ENCODE measurements at regions not wholly inside any gene's neighbourhood (a gene's known extent, or its start where the extent isn't known, plus 50 kb on each side); places are given as distances from the start of the nearest gene placed in this dataset.

DNA sequence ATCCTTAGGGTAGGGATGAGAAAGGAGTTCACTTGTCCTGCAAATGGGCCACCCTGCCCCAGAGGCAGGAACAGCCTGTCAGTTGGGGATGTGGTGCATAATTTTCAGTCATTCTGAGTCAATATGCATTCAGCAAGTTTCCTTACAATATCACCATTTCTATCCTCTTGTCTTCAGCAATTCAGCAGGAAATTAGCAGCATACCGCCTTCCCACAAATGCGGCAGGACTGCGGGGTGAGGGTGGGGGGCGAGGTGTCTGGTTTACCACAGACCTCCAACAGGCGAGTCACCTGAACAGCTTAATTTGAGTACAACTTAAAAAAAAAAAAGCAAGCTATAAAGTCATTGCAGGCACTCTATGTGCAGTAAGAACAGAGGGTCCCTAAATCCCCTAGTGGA, 126.8 kb downstream of the MAP3K7 start:
- Mint-ChIP-seq H3K9me3 (ENCODE audit: unreplicated experiment) (no peaks in the 10 kb centered on the region), H3K4me1 (ENCODE audit: low read depth, unreplicated experiment) (peaks cover 33% of the 10 kb centered on the region), H3K27me3 (ENCODE audit: low read depth, unreplicated experiment) (no peaks in the 10 kb centered on the region), H3K4me3 (ENCODE audit: unreplicated experiment) (no peak overlapping the region), H3K27ac (ENCODE audit: unreplicated experiment) (no peak overlapping the region), H3K36me3 (ENCODE audit: low read depth, unreplicated experiment) (no peaks in the 10 kb centered on the region)
- TF ChIP-seq CTCF (IDR thresholded peaks at IDR 0.05; ENCODE audit: insufficient read depth, low read depth, low read length) (no peak), EZH2 (IDR thresholded peaks at IDR 0.05; ENCODE audit: insufficient read depth, low read length) (no peak)
- Histone ChIP-seq H4K20me1 (ENCODE audit: insufficient read depth, low read length) (no peaks in the 10 kb centered on the region), H3K9ac (ENCODE audit: low read length) (no peak overlapping the region), H3K36me3 (ENCODE audit: insufficient read depth, low read length) (no peaks in the 10 kb centered on the region), H3K27ac (ENCODE audit: low read depth, low read length) (no peak overlapping the region), H3K4me2 (ENCODE audit: low read length) (no peak overlapping the region), H3K79me2 (ENCODE audit: insufficient read depth, low read length) (no peaks in the 10 kb centered on the region), H3K9me3 (ENCODE audit: insufficient read depth, low read depth, low read length) (no peaks in the 10 kb centered on the region), H3K4me3 (ENCODE audit: insufficient read depth, low read depth, low read length) (no peak overlapping the region), H2AFZ (ENCODE audit: low read depth, low read length) (no peak overlapping the region), H3K27me3 (ENCODE audit: insufficient read depth, low read length) (no peaks in the 10 kb centered on the region), H3K4me1 (ENCODE audit: insufficient read depth, low read length) (no peaks in the 10 kb centered on the region)
- peak; percentile 50 for DNase-seq (ENCODE audit: low read depth)
- FAIRE-seq, result no peak

DNA sequence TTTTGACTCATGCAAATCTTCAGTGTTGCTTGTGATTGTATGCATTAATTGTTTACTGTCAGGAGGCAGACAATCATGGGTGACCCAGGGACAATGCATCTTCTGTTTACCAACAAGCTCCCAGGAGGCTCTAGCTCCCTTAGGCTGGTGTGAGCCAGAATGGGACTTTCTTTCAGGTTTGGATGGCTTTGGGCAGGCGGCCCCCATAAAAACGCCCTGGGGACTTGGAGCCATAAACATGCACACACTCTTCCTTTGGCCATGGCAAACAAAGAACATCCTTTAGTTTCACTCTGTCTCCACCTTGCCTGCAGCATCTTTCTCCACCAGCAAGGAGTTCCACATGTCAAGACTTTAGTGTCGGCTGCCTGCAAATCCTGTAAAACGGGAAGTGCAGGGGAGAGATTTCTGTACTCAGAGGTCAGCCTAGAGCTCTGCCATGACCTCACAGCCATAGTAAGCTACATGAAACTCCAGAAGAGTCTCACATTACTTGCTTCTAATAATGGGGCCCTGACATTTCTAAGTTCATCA, 127.6 kb downstream of the MAP3K7 start:
- H3K4me3 ChIP-seq (ENCODE audit: insufficient read depth, low read depth, low read length), result no peak overlapping the region
- H3K36me3 ChIP-seq (ENCODE audit: insufficient read depth, low read length), result no peaks in the 10 kb centered on the region
- FAIRE-seq, result no peak
- H3K27me3 Mint-ChIP-seq (ENCODE audit: low read depth, unreplicated experiment), result no peaks in the 10 kb centered on the region
- H3K27ac ChIP-seq (ENCODE audit: low read depth, low read length), result no peak overlapping the region
- H3K4me1 ChIP-seq (ENCODE audit: insufficient read depth, low read length), result no peaks in the 10 kb centered on the region
- peaks cover 33% of the 10 kb centered on the region for H3K4me1 Mint-ChIP-seq (ENCODE audit: low read depth, unreplicated experiment)
- no peak overlapping the region for H3K4me3 Mint-ChIP-seq (ENCODE audit: unreplicated experiment)
- H3K9me3 Mint-ChIP-seq (ENCODE audit: unreplicated experiment), result no peaks in the 10 kb centered on the region
- no peak for DNase-seq (ENCODE audit: low read depth)
- H4K20me1 ChIP-seq (ENCODE audit: insufficient read depth, low read length), result no peaks in the 10 kb centered on the region
- no peak overlapping the region for H2AFZ ChIP-seq (ENCODE audit: low read depth, low read length)
- no peak overlapping the region for H3K4me2 ChIP-seq (ENCODE audit: low read length)
- H3K9me3 ChIP-seq (ENCODE audit: insufficient read depth, low read depth, low read length), result no peaks in the 10 kb centered on the region
- no peaks in the 10 kb centered on the region for H3K36me3 Mint-ChIP-seq (ENCODE audit: low read depth, unreplicated experiment)
- H3K27ac Mint-ChIP-seq (ENCODE audit: unreplicated experiment), result no peak overlapping the region
- H3K79me2 ChIP-seq (ENCODE audit: insufficient read depth, low read length), result no peaks in the 10 kb centered on the region
- no peaks in the 10 kb centered on the region for H3K27me3 ChIP-seq (ENCODE audit: insufficient read depth, low read length)
- H3K9ac ChIP-seq (ENCODE audit: low read length), result no peak overlapping the region
- TF ChIP-seq CTCF (IDR thresholded peaks at IDR 0.05; ENCODE audit: insufficient read depth, low read depth, low read length) (no peak), EZH2 (IDR thresholded peaks at IDR 0.05; ENCODE audit: insufficient read depth, low read length) (no peak)

- no peaks in the 10 kb centered on the region for H3K36me3 ChIP-seq (ENCODE audit: insufficient read depth, low read length)
- no peaks in the 10 kb centered on the region for H3K9me3 Mint-ChIP-seq (ENCODE audit: unreplicated experiment)
- peak; percentile 42 for DNase-seq (ENCODE audit: low read depth)
- H3K27me3 Mint-ChIP-seq (ENCODE audit: low read depth, unreplicated experiment), result no peaks in the 10 kb centered on the region
- no peak overlapping the region for H2AFZ ChIP-seq (ENCODE audit: low read depth, low read length)
- H3K36me3 Mint-ChIP-seq (ENCODE audit: low read depth, unreplicated experiment), result no peaks in the 10 kb centered on the region
- no peaks in the 10 kb centered on the region for H3K9me3 ChIP-seq (ENCODE audit: insufficient read depth, low read depth, low read length)
- no peaks in the 10 kb centered on the region for H3K4me1 ChIP-seq (ENCODE audit: insufficient read depth, low read length)
- H4K20me1 ChIP-seq (ENCODE audit: insufficient read depth, low read length), result no peaks in the 10 kb centered on the region
- H3K27ac Mint-ChIP-seq (ENCODE audit: unreplicated experiment), result no peak overlapping the region
- no peak for FAIRE-seq
- TF ChIP-seq CTCF (IDR thresholded peaks at IDR 0.05; ENCODE audit: insufficient read depth, low read depth, low read length) (no peak), EZH2 (IDR thresholded peaks at IDR 0.05; ENCODE audit: insufficient read depth, low read length) (no peak)
- no peaks in the 10 kb centered on the region for H3K27me3 ChIP-seq (ENCODE audit: insufficient read depth, low read length)
- H3K4me1 Mint-ChIP-seq (ENCODE audit: low read depth, unreplicated experiment), result peaks cover 33% of the 10 kb centered on the region
- no peak overlapping the region for H3K4me2 ChIP-seq (ENCODE audit: low read length)
- H3K79me2 ChIP-seq (ENCODE audit: insufficient read depth, low read length), result no peaks in the 10 kb centered on the region
- H3K4me3 Mint-ChIP-seq (ENCODE audit: unreplicated experiment), result peak overlapping the region; percentile 16
- H3K4me3 ChIP-seq (ENCODE audit: insufficient read depth, low read depth, low read length), result no peak overlapping the region
- H3K9ac ChIP-seq (ENCODE audit: low read length), result no peak overlapping the region
- H3K27ac ChIP-seq (ENCODE audit: low read depth, low read length), result no peak overlapping the region
These were observed 128.3 kb downstream of the MAP3K7 start for GRCh38 chr6:90458353-90459224.
